ENCODE measurements at regions not wholly inside any gene's neighbourhood (a gene's known extent, or its start where the extent isn't known, plus 50 kb on each side); places are given as distances from the start of the nearest gene placed in this dataset.

DNA sequence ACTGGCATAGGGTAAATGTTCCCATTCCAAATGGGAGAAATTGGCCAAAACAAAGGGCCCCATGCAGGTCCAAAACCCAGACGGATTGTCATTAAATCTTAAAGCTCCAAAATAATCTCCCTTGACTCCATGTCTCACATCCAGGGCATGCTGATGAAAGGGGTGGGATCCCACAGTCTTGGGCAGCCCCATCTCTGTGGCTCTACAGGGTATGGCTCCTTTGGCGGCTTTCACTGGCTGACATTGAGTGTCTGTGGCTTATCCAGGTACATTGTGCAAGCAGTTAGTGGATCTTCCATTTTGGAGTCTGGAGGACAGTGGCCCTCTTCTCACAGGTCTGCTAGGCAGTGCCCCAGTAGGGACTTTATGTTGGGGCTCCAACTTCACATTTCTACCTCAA is 772.9 kb upstream of the INTU start:
- Histone ChIP-seq H3K9me1 (replicated peaks; ENCODE audit: control insufficient read depth, extremely low read depth, insufficient read depth, low read length) (no peaks in the 10 kb centered on the region), H3K27ac (ENCODE audit: insufficient read depth, low read depth, low read length) (no peak overlapping the region), H2AFZ (ENCODE audit: low read depth, low read length) (no peak overlapping the region), H3K4me2 (ENCODE audit: insufficient read depth, low read length) (no peak overlapping the region), H3K79me2 (ENCODE audit: control insufficient read depth, insufficient read depth, low read length) (no peaks in the 10 kb centered on the region), H3K36me3 (ENCODE audit: control insufficient read depth in 2 of 2, extremely low read depth in 1 of 2, insufficient read depth in 2 of 2, low read length in 2 of 2) (no peaks in the 10 kb centered on the region), H3K9me3 (replicated peaks; ENCODE audit: control insufficient read depth, insufficient read depth, low read length) (no peaks in the 10 kb centered on the region), H3K4me1 (ENCODE audit: control insufficient read depth, extremely low read depth, insufficient read depth, low read length) (no peaks in the 10 kb centered on the region), H3K4me3 (replicated peaks in 1 of 3; ENCODE audit: insufficient read depth in 1 of 3, low read depth in 1 of 3, low read length in 3 of 3) (no peak overlapping the region), H3K9ac (replicated peaks; ENCODE audit: extremely low read depth, insufficient read depth, low read length) (no peak overlapping the region), H3K27me3 (ENCODE audit: control insufficient read depth in 2 of 2, insufficient read depth in 2 of 2, low read length in 2 of 2) (no peaks in the 10 kb centered on the region), H4K20me1 (replicated peaks; ENCODE audit: control insufficient read depth, extremely low read depth, insufficient read depth, low read length) (no peaks in the 10 kb centered on the region)
- no peak for FAIRE-seq
- TF ChIP-seq GATA2 (IDR thresholded peaks at IDR 0.05; ENCODE audit: insufficient read depth, insufficient read length, low read depth, low read length) (no peak), EZH2 (IDR thresholded peaks at IDR 0.05; ENCODE audit: borderline replicate concordance, low read depth, low read length, severe bottlenecking) (no peak), JUN (IDR thresholded peaks at IDR 0.05; ENCODE audit: borderline replicate concordance, insufficient read depth, insufficient read length, low read depth) (no peak), POLR2AphosphoS5 (IDR thresholded peaks at IDR 0.05; ENCODE audit: insufficient read depth, low read depth, low read length) (no peak), POLR2A (IDR thresholded peaks at IDR 0.05; ENCODE audit: low read depth, low read length) (no peak), MYC (IDR thresholded peaks at IDR 0.05; ENCODE audit: low read depth, low read length) (no peak)
- TF ChIP-seq, protein P1, sequence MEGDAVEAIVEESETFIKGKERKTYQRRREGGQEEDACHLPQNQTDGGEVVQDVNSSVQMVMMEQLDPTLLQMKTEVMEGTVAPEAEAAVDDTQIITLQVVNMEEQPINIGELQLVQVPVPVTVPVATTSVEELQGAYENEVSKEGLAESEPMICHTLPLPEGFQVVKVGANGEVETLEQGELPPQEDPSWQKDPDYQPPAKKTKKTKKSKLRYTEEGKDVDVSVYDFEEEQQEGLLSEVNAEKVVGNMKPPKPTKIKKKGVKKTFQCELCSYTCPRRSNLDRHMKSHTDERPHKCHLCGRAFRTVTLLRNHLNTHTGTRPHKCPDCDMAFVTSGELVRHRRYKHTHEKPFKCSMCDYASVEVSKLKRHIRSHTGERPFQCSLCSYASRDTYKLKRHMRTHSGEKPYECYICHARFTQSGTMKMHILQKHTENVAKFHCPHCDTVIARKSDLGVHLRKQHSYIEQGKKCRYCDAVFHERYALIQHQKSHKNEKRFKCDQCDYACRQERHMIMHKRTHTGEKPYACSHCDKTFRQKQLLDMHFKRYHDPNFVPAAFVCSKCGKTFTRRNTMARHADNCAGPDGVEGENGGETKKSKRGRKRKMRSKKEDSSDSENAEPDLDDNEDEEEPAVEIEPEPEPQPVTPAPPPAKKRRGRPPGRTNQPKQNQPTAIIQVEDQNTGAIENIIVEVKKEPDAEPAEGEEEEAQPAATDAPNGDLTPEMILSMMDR (IDR thresholded peaks at IDR 0.05; ENCODE audit: extremely low read depth in 1 of 2, insufficient read depth in 1 of 2, low read depth in 1 of 2, low read length in 2 of 2), result no peak
- TF ChIP-seq, protein P2, sequence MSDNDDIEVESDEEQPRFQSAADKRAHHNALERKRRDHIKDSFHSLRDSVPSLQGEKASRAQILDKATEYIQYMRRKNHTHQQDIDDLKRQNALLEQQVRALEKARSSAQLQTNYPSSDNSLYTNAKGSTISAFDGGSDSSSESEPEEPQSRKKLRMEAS (IDR thresholded peaks at IDR 0.05; ENCODE audit: insufficient read depth, insufficient read length), result no peak
- intact Hi-C loops (cut with micrococcal nuclease) (loop anchor here (10.0 kb wide), 1 partner anchor 1545 kb away; the partner anchor contains the start of gene FAT4), dilution Hi-C loops (cut with MboI; ENCODE audit: extremely low pct_ligation_motif_present, low sequenced_read_pairs) (no loop called here)
- ChIA-PET POLR2A (no interaction called here), CTCF (no interaction called here)
- DNase-seq (ENCODE audit: low read depth, low spot score), result no peak
- no TSS peak for BruUV-seq (replicated peaks)
